ENCODE measurements at regions not wholly inside any gene's neighbourhood (a gene's known extent, or its start where the extent isn't known, plus 50 kb on each side); places are given as distances from the start of the nearest gene placed in this dataset.

DNA sequence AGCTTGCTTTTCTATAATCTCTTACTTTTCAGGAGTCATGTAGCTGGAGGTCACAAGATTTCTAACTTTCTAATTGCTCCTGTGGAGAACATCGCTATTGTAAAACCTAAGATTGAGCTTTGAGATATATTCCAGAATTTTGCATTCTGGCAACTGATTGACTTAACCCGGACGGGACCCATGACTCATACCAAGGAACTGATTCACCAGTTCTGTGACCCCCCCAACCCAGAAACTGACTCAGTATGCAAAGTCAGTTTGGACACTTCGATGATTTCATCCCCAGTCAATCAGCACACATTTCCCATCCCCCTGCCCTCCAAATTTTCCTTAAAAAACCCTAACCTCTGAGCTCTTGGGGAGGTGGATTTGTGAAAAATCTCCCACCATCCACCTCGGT lies 396.5 kb upstream of the GBE1 start:
- TF ChIP-seq, protein P1, sequence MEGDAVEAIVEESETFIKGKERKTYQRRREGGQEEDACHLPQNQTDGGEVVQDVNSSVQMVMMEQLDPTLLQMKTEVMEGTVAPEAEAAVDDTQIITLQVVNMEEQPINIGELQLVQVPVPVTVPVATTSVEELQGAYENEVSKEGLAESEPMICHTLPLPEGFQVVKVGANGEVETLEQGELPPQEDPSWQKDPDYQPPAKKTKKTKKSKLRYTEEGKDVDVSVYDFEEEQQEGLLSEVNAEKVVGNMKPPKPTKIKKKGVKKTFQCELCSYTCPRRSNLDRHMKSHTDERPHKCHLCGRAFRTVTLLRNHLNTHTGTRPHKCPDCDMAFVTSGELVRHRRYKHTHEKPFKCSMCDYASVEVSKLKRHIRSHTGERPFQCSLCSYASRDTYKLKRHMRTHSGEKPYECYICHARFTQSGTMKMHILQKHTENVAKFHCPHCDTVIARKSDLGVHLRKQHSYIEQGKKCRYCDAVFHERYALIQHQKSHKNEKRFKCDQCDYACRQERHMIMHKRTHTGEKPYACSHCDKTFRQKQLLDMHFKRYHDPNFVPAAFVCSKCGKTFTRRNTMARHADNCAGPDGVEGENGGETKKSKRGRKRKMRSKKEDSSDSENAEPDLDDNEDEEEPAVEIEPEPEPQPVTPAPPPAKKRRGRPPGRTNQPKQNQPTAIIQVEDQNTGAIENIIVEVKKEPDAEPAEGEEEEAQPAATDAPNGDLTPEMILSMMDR (IDR thresholded peaks at IDR 0.05) = no peak
- no peak for TF ChIP-seq POLR2A (IDR thresholded peaks at IDR 0.05)

Data from Peyer's patch (tissue), 4 donors.